GM11168 (cell line): ENCODE measurements at regions not wholly inside any gene's neighbourhood (a gene's known extent, or its start where the extent isn't known, plus 50 kb on each side); places are given as distances from the start of the nearest gene placed in this dataset.

ENCODE experiments used
- in situ Hi-C: fragments of 300-500 bp; cut with MboI; formaldehyde crosslinking; loops from one replicate; pipeline ENCODE4 v1.12.0; 2022; ENCODE audit warnings: low sequenced_read_pairs; ENCODE audit not compliant: unreplicated experiment

GRCh38 chr13:65034266-65034665, 2195.9 kb downstream of the PCDH9 start:
- in situ Hi-C loops = no loop called here

GRCh38 chr13:65032825-65033224, 2197.3 kb downstream of the PCDH9 start:
- in situ Hi-C loops = no loop called here

GRCh38 chr13:65028101-65028500, 2202.0 kb downstream of the PCDH9 start:
- in situ Hi-C loops = no loop called here

GRCh38 chr13:65026505-65026904, 2203.6 kb downstream of the PCDH9 start:
- in situ Hi-C loops = no loop called here

- in situ Hi-C loops = no loop called here
Measured at GRCh38 chr13:65011378-65011777, 2218.8 kb downstream of the PCDH9 start.

- in situ Hi-C loops = no loop called here
Measured at GRCh38 chr13:64997438-64997837, 2232.7 kb downstream of the PCDH9 start.

GRCh38 chr13:64993514-64994164, 2236.5 kb downstream of the PCDH9 start:
- in situ Hi-C loops = no loop called here

- in situ Hi-C loops = no loop called here
Measured at GRCh38 chr13:64992314-64992713, 2237.8 kb downstream of the PCDH9 start.

- in situ Hi-C loops = no loop called here
Measured at GRCh38 chr13:64985075-64985474, 2245.1 kb downstream of the PCDH9 start.

- in situ Hi-C loops = no loop called here
Measured at GRCh38 chr13:64962404-64962803, 2267.7 kb downstream of the PCDH9 start.

- in situ Hi-C loops = no loop called here
Measured at GRCh38 chr13:64959276-64959675, 2270.9 kb downstream of the PCDH9 start.

- in situ Hi-C loops = no loop called here
Measured at GRCh38 chr13:64958106-64958505, 2272.0 kb downstream of the PCDH9 start.

GRCh38 chr13:64938660-64939059, 2291.5 kb downstream of the PCDH9 start:
- in situ Hi-C loops = no loop called here

GRCh38 chr13:64937302-64937701, 2292.8 kb downstream of the PCDH9 start:
- in situ Hi-C loops = no loop called here

GRCh38 chr13:64936879-64937278, 2293.3 kb downstream of the PCDH9 start:
- in situ Hi-C loops = no loop called here

- in situ Hi-C loops = no loop called here
Measured at GRCh38 chr13:64935441-64935840, 2294.7 kb downstream of the PCDH9 start.

GRCh38 chr13:64934569-64935362, 2295.4 kb downstream of the PCDH9 start:
- in situ Hi-C loops = no loop called here

GRCh38 chr13:64930636-64931035, 2299.5 kb downstream of the PCDH9 start:
- in situ Hi-C loops = no loop called here

- in situ Hi-C loops = no loop called here
Measured at GRCh38 chr13:64928696-64929499, 2301.2 kb downstream of the PCDH9 start.

GRCh38 chr13:64925727-64926126, 2304.4 kb downstream of the PCDH9 start:
- in situ Hi-C loops = no loop called here

GRCh38 chr13:64925284-64925683, 2304.9 kb downstream of the PCDH9 start:
- in situ Hi-C loops = no loop called here
